ENCODE measurements at regions not wholly inside any gene's neighbourhood (a gene's known extent, or its start where the extent isn't known, plus 50 kb on each side); places are given as distances from the start of the nearest gene placed in this dataset.

- TF ChIP-seq CTCF (IDR thresholded peaks at IDR 0.05) (no peak), EP300 (IDR thresholded peaks at IDR 0.05) (no peak), POLR2A (IDR thresholded peaks at IDR 0.05) (no peak)
Measured at GRCh38 chr13:73138276-73138637, 79.5 kb downstream of the KLF5 start.
